ENCODE measurements at regions not wholly inside any gene's neighbourhood (a gene's known extent, or its start where the extent isn't known, plus 50 kb on each side); places are given as distances from the start of the nearest gene placed in this dataset.

- no peak for DNase-seq
Measured at GRCh38 chr13:44266772-44267171, 106.9 kb upstream of the SERP2 start.

GRCh38 chr13:44267203-44267602 is 106.4 kb upstream of the SERP2 start:
- no peak for DNase-seq

GRCh38 chr13:44267980-44268379 is 105.6 kb upstream of the SERP2 start:
- DNase-seq: no peak

GRCh38 chr13:44268980-44269379 is 104.6 kb upstream of the SERP2 start:
- DNase-seq: no peak

- DNase-seq: no peak
Measured at GRCh38 chr13:44270150-44270549, 103.5 kb upstream of the SERP2 start.

GRCh38 chr13:44271031-44271455 is 102.6 kb upstream of the SERP2 start:
- DNase-seq: no peak

GRCh38 chr13:44271473-44271872 is 102.2 kb upstream of the SERP2 start:
- DNase-seq: no peak

GRCh38 chr13:44271915-44272341 is 101.7 kb upstream of the SERP2 start:
- DNase-seq: no peak

- DNase-seq: no peak
Measured at GRCh38 chr13:44272692-44273091, 100.9 kb upstream of the SERP2 start.

- no peak for DNase-seq
Measured at GRCh38 chr13:44273216-44273615, 100.4 kb upstream of the SERP2 start.

GRCh38 chr13:44273991-44274770 is 99.4 kb upstream of the SERP2 start:
- DNase-seq: no peak

- no peak for DNase-seq
Measured at GRCh38 chr13:44274771-44275205, 98.8 kb upstream of the SERP2 start.

- no peak for DNase-seq
Measured at GRCh38 chr13:44275381-44275780, 98.2 kb upstream of the SERP2 start.

- DNase-seq: no peak
Measured at GRCh38 chr13:44276061-44276460, 97.6 kb upstream of the SERP2 start.

- DNase-seq: no peak
Measured at GRCh38 chr13:44277459-44277858, 96.2 kb upstream of the SERP2 start.

GRCh38 chr13:44278166-44278565 is 95.5 kb upstream of the SERP2 start:
- DNase-seq: no peak

GRCh38 chr13:44280456-44280855 is 93.2 kb upstream of the SERP2 start:
- DNase-seq: no peak

GRCh38 chr13:44281252-44282000 is 92.2 kb upstream of the SERP2 start:
- no peak for DNase-seq

- DNase-seq: no peak
Measured at GRCh38 chr13:44283600-44283999, 90.0 kb upstream of the SERP2 start.

GRCh38 chr13:44287958-44288357 is 85.7 kb upstream of the SERP2 start:
- no peak for DNase-seq

GRCh38 chr13:44292545-44292944 is 81.1 kb upstream of the SERP2 start:
- DNase-seq: no peak

- no peak for DNase-seq
Measured at GRCh38 chr13:44293374-44293773, 80.2 kb upstream of the SERP2 start.

GRCh38 chr13:44293908-44294735 is 79.5 kb upstream of the SERP2 start:
- no peak for DNase-seq
